IMR-90 (cell line): ENCODE measurements at regions not wholly inside any gene's neighbourhood (a gene's known extent, or its start where the extent isn't known, plus 50 kb on each side); places are given as distances from the start of the nearest gene placed in this dataset.

Source experiments
- ATAC-seq: fragments of 200-7000 bp; cut with Tn5 transposase; 2 replicates; pipeline ENCODE4 v1.9.1; 2020; ENCODE audit warnings: low read depth, mild to moderate bottlenecking, moderate library complexity
- BruUV-seq: library from RNA; stranded (reverse); fragments of 400-500 nt; replicated peaks from 2 replicates; lab custom pipeline; 2021; lab: Mats Ljungman, UMichigan
- CTCF ChIA-PET: fragments of 300-600 bp; formaldehyde crosslinking; extraction: SDS; loops from one replicate; lab custom pipeline; 2021; ENCODE audit warnings: antibody characterized with exemption; lab: Yijun Ruan, JAX
- POLR2A ChIA-PET: fragments of 300-600 bp; sonication (Branson Sonifier 250); formaldehyde crosslinking; loops from one replicate; lab custom pipeline; 2022; ENCODE audit warnings: antibody characterized with exemption; ENCODE audit not compliant: unreplicated experiment; lab: Charles Lee
- DNase-seq: peaks from one replicate; pipeline ENCODE4 v3.0.0; 2013
- H2AFZ ChIP-seq: replicated peaks from 2 replicates; pipeline ENCODE3; 2013; ENCODE audit warnings: low read length, mild to moderate bottlenecking; ENCODE audit not compliant: poor library complexity
- H2AK5ac ChIP-seq: 2 replicates; pipeline ENCODE4 v1.6.1; 2013; ENCODE audit warnings: low read depth, low read length, inconsistent platforms
- H2AK9ac ChIP-seq: replicated peaks from 2 replicates; pipeline ENCODE3; 2013; ENCODE audit warnings: mild to moderate bottlenecking, low read depth, low read length, moderate library complexity; ENCODE audit not compliant: poor library complexity
- H2BK120ac ChIP-seq: 2 replicates; pipeline ENCODE4 v1.6.1; 2013; ENCODE audit warnings: low read depth, low read length, inconsistent platforms
- H2BK15ac ChIP-seq: 3 replicates; pipeline ENCODE4 v1.6.1; 2013; ENCODE audit warnings: low read depth, low read length, inconsistent platforms
- H2BK20ac ChIP-seq: 2 replicates; pipeline ENCODE4 v1.6.1; 2013; ENCODE audit warnings: low read depth, mild to moderate bottlenecking, inconsistent platforms, low read length, moderate library complexity
- H2BK5ac ChIP-seq: 2 replicates; pipeline ENCODE4 v1.6.1; 2013; ENCODE audit warnings: mild to moderate bottlenecking, low read depth, low read length, inconsistent platforms; ENCODE audit not compliant: poor library complexity, severe bottlenecking
- H3K14ac ChIP-seq: replicated peaks from 2 replicates; pipeline ENCODE4 v1.6.1; 2013; ENCODE audit warnings: low read depth, low read length, inconsistent platforms
- H3K18ac ChIP-seq: 2 replicates; pipeline ENCODE4 v1.6.1; 2013; ENCODE audit warnings: low read depth, low read length, control low read depth
- H3K23ac ChIP-seq: 2 replicates; pipeline ENCODE4 v1.6.1; 2013; ENCODE audit warnings: low read depth, low read length, inconsistent platforms
- H3K27ac ChIP-seq: 2 replicates; pipeline ENCODE4 v1.5.1; 2013; ENCODE audit warnings: mild to moderate bottlenecking, control low read depth, low read length; ENCODE audit not compliant: insufficient read depth
- H3K27me3 ChIP-seq: 2 replicates; pipeline ENCODE4 v1.6.1; 2013; ENCODE audit warnings: low read length; ENCODE audit not compliant: control insufficient read depth, insufficient read depth
- H3K36me3 ChIP-seq: 2 replicates; pipeline ENCODE4 v1.6.1; 2013; ENCODE audit warnings: low read length, mixed read lengths; ENCODE audit not compliant: control insufficient read depth, insufficient read depth
- H3K4ac ChIP-seq: 2 replicates; pipeline ENCODE4 v1.6.1; 2013; ENCODE audit warnings: low read depth, low read length, inconsistent platforms
- H3K4me1 ChIP-seq: 2 replicates; pipeline ENCODE4 v1.6.1; 2013; ENCODE audit warnings: low read length, mixed read lengths; ENCODE audit not compliant: control insufficient read depth, insufficient read depth
- H3K4me2 ChIP-seq: 2 replicates; pipeline ENCODE4 v1.6.1; 2013; ENCODE audit warnings: low read depth, mild to moderate bottlenecking, control low read depth, low read length, moderate library complexity
- H3K4me3 ChIP-seq: 2 replicates; pipeline ENCODE4 v1.5.1; 2013; ENCODE audit warnings: low read depth, mild to moderate bottlenecking, control low read depth, low read length, moderate library complexity; ENCODE audit not compliant: insufficient read depth
- H3K56ac ChIP-seq: 2 replicates; pipeline ENCODE4 v1.6.1; 2013; ENCODE audit warnings: low read length, inconsistent platforms; ENCODE audit not compliant: insufficient read depth; ENCODE audit errors: extremely low read depth
- H3K79me1 ChIP-seq, 2 experiments: 2 replicates each; pipeline ENCODE4 v1.6.1; 2013; ENCODE audit warnings: low read length in 2 of 2, inconsistent platforms in 1 of 2, low read depth in 1 of 2
- H3K9ac ChIP-seq: 2 replicates; pipeline ENCODE4 v1.6.1; 2013; ENCODE audit warnings: low read depth, low read length, control low read depth
- H3K9me1 ChIP-seq: 2 replicates; pipeline ENCODE4 v1.6.1; 2013; ENCODE audit warnings: low read length, inconsistent platforms; ENCODE audit not compliant: insufficient read depth
- H3K9me3 ChIP-seq: 2 replicates; pipeline ENCODE4 v1.6.1; 2013; ENCODE audit warnings: low read length; ENCODE audit not compliant: control insufficient read depth, insufficient read depth
- H4K20me1 ChIP-seq: 2 replicates; pipeline ENCODE4 v1.6.1; 2013; ENCODE audit warnings: low read length, inconsistent platforms; ENCODE audit not compliant: insufficient read depth
- H4K5ac ChIP-seq: 2 replicates; pipeline ENCODE4 v1.6.1; 2013; ENCODE audit warnings: mild to moderate bottlenecking, low read depth, low read length, control low read depth
- H4K8ac ChIP-seq, 2 experiments: 2 replicates each; pipeline ENCODE4 v1.6.1; 2013; ENCODE audit warnings: low read depth in 2 of 2, low read length in 2 of 2, control low read depth in 1 of 2, inconsistent platforms in 1 of 2
- H4K91ac ChIP-seq: 2 replicates; pipeline ENCODE4 v1.6.1; 2013; ENCODE audit warnings: low read depth, low read length, inconsistent platforms; ENCODE audit not compliant: insufficient read depth
- BHLHE40 ChIP-seq: fragments of 150-350 bp; IDR thresholded peaks from 2 replicates; pipeline ENCODE4 v1.6.1; 2016; ENCODE audit warnings: mild to moderate bottlenecking, low read depth, low read length
- CEBPB ChIP-seq: IDR thresholded peaks from 2 replicates; pipeline ENCODE4 v1.6.1; 2012; ENCODE audit warnings: low read depth, low read length, improper control_type of control experiment
- ELK1 ChIP-seq: fragments of 150-350 bp; IDR thresholded peaks from 2 replicates; pipeline ENCODE4 v1.6.1; 2016; ENCODE audit warnings: low read depth, mild to moderate bottlenecking, low read length, moderate library complexity, borderline replicate concordance
- MXI1 ChIP-seq: IDR thresholded peaks from 2 replicates; pipeline ENCODE4 v1.6.1; 2012; ENCODE audit warnings: low read depth, mild to moderate bottlenecking, low read length, moderate library complexity, borderline replicate concordance
- NFE2L2 ChIP-seq: fragments of 150-350 bp; IDR thresholded peaks from 2 replicates; pipeline ENCODE4 v1.6.1; 2016; ENCODE audit warnings: low read depth, mild to moderate bottlenecking, low read length
- RAD21 ChIP-seq: IDR thresholded peaks from 2 replicates; pipeline ENCODE4 v1.6.1; 2012; ENCODE audit warnings: low read length, improper control_type of control experiment
- RCOR1 ChIP-seq: IDR thresholded peaks from 2 replicates; pipeline ENCODE4 v1.6.1; 2012; ENCODE audit warnings: mild to moderate bottlenecking, low read length, improper control_type of control experiment; ENCODE audit not compliant: insufficient replicate concordance
- RFX5 ChIP-seq: IDR thresholded peaks from 2 replicates; pipeline ENCODE4 v1.8.0; 2012; ENCODE audit warnings: low read depth, mild to moderate bottlenecking, low read length, moderate library complexity
- WGBS, 2 experiments: methylation state at CpG; one replicate each; pipeline versions ENCODE4 v1.1.5 to v1.1.7; 2013; ENCODE audit warnings: missing lambda C conversion rate in 2 of 2; ENCODE audit not compliant: insufficient read length in 1 of 2; ENCODE audit errors: extremely low coverage in 2 of 2; 5-methylcytosine and 5-hydroxymethylcytosine counted together
- dilution Hi-C: fragments of 300-500 bp; cut with HindIII; formaldehyde crosslinking; loops from one replicate; pipeline ENCODE4 v1.14.3; 2018; ENCODE audit warnings: low sequenced_read_pairs; ENCODE audit not compliant: unreplicated experiment
- in situ Hi-C: fragments of 300-500 bp; cut with MboI; formaldehyde crosslinking; loops from 3 replicates; pipeline ENCODE4 v1.14.3; 2019; ENCODE audit warnings: low sequenced_read_pairs, inconsistent platforms, mixed read lengths
- intact Hi-C: fragments of 100-400 bp; cut with micrococcal nuclease; formaldehyde crosslinking; loops from 2 replicates; pipeline ENCODE4 v1.10.0; 2022

DNA sequence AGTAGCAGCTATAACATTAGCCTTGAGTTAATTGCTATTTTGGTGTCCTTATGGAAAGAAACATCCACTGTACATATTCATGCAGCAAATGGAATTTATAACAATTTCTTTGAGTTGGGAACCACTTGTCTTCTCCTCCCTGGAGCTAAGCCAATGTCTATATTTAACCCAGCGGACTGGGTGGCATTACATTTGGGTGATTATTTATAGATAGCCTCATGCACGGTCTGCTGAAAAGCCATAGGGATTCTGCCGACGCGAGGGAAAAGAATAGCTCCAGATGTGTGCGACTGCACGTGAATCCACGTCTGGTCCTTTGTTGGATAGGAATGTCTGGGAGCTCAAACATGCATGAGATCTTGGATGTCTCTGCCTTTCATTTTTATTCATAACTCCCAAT lies 157.5 kb upstream of the BRINP1 start:
- Histone ChIP-seq H2BK120ac (no peak overlapping the region), H4K5ac (no peak overlapping the region), H2AFZ (no peak overlapping the region), H3K27me3 (no peaks in the 10 kb centered on the region), H2BK15ac (no peak overlapping the region), H3K9ac (no peak overlapping the region), H3K14ac (no peak overlapping the region), H3K4me2 (no peak overlapping the region), H2BK20ac (no peak overlapping the region), H3K36me3 (no peaks in the 10 kb centered on the region), H2BK5ac (no peak overlapping the region), H3K79me1 (no peaks in the 10 kb centered on the region), H3K9me3 (peaks cover 1% of the 10 kb centered on the region; the same call in 1 of the 2 replicates), H3K4me1 (no peaks in the 10 kb centered on the region), H4K91ac (no peak overlapping the region), H4K8ac (no peak overlapping the region), H3K4ac (no peak overlapping the region), H3K27ac (no peak overlapping the region), H3K18ac (no peak overlapping the region), H3K4me3 (no peak overlapping the region), H2AK5ac (no peak overlapping the region), H3K23ac (no peak overlapping the region), H2AK9ac (no peak overlapping the region), H3K9me1 (no peaks in the 10 kb centered on the region), H4K20me1 (no peaks in the 10 kb centered on the region), H3K56ac (no peak overlapping the region)
- ChIA-PET POLR2A (no interaction called here), CTCF (no interaction called here)
- no TSS peak for BruUV-seq
- dilution Hi-C loops: no loop called here
- ATAC-seq (no peak), DNase-seq (no peak)
- TF ChIP-seq CEBPB: no peak
- no peak for TF ChIP-seq MXI1
- TF ChIP-seq BHLHE40: no peak
- TF ChIP-seq ELK1: no peak
- TF ChIP-seq RAD21: no peak
- no peak for TF ChIP-seq NFE2L2
- TF ChIP-seq RFX5: no peak
- TF ChIP-seq RCOR1: no peak
- in situ Hi-C loops: no loop called here
- no CpG with 5 or more reads among the region's 8 CpGs for WGBS, 2 experiments
- intact Hi-C loops: no loop called here
